Islet precursor cell (in vitro differentiated cells): ENCODE measurements at regions not wholly inside any gene's neighbourhood (a gene's known extent, or its start where the extent isn't known, plus 50 kb on each side); places are given as distances from the start of the nearest gene placed in this dataset.
A peak's percentile ranks its signal among the peaks of the same experiment; 100 is the strongest.
"Not testable (repeated sequence)": the region's sequence is repeated elsewhere in the genome, so short reads cannot be mapped to it uniquely, and the experiment has no call there.

Experiments
- DNase-seq: peaks from one replicate; pipeline ENCODE4 v3.0.0-alpha.2; 2018

- no peak for DNase-seq
Measured at GRCh38 chr5:118466418-118466817, 521.9 kb downstream of the DTWD2 start.

DNA sequence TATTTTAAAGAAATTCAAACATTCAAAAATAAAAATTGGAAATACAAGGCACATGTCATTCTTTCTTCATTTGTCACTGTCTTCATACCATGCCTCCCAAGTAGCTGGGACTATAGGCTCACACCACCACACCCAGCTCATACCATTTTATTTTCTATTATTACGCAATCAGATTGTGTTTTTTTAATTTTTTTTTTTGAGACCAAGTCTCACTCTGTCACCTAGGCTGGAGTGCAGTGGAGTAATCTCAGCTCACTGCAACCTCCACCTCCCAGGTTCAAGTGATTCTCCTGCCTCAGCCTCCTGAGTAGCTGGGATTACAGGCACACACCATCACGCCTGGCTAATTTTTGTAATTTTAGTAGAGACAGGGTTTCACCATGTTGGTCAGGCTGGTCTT, 526.1 kb downstream of the DTWD2 start:
- not testable (repeated sequence) for DNase-seq

DNA sequence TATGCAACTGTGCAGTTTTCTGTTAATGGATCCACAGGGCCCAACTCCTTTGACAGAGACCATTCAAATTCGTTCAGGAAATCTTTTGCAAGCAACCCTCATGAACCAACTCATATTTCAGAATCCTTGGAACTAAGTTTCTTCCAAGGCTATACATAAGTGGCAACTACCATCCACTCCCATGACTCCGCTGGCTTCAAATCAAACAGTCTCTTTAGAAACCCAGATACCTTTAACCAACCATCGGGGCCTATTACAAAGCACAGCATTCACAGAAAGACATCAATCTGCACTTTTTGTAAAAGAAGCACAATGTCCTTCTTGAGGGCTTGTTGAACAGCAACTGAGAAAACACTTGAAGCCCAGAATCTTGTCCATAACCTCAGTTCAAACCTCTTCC, 526.9 kb downstream of the DTWD2 start:
- DNase-seq, result no peak

DNA sequence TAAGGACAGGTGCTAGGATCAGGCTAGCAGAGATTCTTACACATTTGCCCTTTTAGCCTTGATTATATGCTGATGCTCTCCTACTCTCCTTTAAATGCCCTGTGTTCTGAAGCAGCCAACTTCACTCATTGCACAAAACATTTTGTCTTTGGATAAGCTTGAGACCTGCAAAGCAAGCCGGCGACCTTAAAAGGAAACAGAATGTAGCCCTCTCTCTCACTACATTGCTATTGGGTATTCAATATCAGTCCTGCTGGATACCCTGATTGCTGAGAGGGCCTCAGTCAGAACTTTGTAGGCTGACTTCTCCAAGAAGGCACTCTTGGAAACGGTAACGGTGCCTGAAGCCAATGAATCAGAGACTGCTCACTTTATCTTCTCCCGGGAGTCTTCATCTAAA, 528.9 kb downstream of the DTWD2 start:
- DNase-seq, result no peak

DNA sequence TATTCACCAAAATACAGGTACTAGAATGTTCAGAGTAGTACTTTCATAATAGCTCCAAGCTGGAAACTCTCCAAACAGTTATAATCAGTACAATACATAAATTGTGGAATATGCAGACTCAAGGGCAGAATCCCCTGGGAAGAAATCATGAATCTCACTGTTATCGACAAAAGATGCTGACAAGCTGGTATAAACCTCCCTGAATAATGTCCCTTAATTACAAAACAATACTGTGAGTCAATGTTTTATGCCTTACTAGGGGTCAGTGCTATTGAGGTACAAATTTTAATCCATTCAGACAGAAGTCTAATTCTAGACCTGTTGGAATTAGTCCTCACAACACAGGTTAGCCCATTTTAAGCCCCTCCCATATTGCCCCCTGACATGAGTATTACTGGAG, 532.3 kb downstream of the DTWD2 start:
- DNase-seq, result no peak

DNA sequence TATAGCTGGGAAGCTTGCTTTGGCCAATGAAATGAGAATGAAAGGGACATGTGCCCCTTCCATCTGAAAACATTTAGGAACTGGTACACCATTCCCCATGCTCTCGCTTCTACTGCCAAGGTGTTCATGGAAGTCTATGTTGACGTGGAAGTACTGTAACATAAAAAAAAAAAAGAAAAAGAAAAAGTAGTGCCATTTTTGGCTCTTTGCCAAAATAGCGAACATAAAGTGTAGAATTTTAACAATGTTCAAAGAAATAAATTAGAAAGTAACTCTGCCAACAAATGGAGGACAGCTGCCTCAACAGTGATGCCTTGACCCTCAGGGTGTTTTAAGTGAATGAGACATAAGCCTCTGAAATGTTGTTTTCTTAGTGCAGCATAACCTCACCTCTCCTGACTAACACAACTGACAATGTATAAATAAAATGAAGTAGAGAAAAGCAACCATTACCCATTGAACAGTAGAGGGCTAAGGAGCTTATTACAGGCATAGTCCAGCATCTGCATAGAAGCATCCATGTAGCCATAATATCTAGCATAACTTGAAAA, 536.6 kb downstream of the DTWD2 start:
- no peak for DNase-seq

DNA sequence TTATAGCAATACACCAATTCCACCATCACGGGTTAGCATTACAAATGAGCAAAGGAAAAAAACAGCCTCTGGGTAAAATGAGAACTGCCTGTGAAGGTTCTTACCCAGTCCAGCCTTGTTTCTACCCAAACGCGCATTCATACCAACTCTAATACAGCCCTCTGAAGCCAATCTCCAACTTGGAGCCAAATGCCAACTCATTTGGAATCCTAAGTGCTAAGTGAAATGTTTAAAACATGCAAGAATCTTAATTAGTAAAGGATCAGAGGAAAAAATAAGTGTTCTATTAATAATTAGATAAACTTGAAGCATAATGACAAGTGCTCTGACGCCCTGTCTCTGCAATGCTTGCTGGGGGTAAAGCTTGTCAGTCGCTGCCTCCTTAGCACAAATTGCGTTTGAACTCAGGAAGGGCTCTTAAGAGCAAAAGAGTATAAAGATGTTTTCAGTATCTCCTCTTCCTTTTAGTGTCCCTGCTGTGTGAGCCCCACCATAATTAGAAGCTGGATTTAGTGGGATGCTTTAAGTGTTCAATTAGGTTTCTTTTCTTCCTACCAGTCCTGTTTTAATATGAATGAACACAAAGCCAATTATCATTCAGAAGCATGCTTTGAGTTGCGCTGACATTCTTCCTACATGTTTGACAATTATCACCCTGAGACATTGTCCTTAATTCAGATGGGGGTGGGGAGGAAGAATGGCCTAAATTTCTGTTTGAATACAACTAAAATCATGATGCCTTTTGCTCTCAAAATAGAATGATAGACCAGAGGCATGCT, 537.6 kb downstream of the DTWD2 start:
- DNase-seq, result no peak

GRCh38 chr5:118447350-118447749, 541.0 kb downstream of the DTWD2 start:
- DNase-seq, result no peak

DNA sequence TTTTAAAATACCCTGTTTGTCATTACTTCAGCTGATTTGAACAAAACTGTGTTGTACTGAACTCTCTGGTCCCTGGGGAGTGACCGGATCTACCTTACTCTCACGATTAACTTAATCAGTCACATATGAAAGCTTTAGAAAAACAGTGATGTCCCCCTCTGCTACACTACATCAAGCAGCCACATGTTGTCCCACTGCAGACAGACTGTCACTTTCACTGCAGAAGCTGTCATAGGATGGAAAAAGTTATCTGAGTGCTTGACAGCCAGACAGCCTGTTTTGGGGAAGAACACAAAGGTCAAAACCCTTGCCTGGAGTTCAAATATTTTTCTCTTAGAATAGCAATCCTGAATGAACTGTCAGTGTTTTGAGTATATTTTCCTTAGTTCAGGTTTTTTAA, 546.4 kb downstream of the DTWD2 start:
- no peak for DNase-seq

- DNase-seq, result no peak
Measured at GRCh38 chr5:118441034-118441433, 547.3 kb downstream of the DTWD2 start.

DNA sequence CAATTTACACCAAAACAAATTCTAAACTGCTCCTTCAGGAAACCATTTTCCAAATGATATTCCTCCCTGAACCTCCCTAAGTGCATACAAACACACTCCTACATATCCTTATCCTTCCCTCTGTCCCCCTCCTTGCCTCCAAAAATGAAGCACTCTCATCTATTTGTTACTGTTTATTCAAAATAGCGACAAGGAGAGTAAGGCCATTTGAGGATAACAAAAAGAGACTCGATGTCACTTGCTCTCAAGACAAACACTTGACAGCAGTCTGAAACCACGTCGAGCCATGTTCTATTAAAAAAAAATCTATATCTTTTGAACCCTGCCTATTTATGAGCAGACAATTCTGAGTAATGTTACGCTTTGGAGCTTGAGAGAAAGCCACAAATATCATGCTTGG, 547.9 kb downstream of the DTWD2 start:
- no peak for DNase-seq

GRCh38 chr5:118439831-118440230, 548.5 kb downstream of the DTWD2 start:
- DNase-seq, result no peak

- DNase-seq, result no peak
Measured at GRCh38 chr5:118435131-118435530, 553.2 kb downstream of the DTWD2 start.

DNA sequence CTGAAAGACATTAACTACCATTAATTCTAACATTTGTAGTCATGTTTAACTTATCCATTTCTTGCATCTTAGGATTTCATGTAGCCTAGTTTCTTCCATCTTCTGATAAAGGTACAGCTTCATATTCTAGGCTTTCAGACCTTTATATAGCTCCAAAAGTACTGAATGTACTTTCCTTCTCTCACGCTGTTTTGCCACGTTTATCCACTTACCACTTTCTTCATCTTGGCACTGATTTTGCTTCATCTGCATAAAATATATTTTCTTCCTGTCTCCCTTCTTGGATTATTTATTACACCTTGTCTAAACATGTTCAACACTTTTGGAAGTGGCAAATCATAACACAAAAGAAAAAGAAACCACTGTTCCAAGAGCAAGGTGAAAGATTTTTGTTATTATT, 553.8 kb downstream of the DTWD2 start:
- no peak for DNase-seq

- no peak for DNase-seq
Measured at GRCh38 chr5:118430076-118430475, 558.3 kb downstream of the DTWD2 start.

GRCh38 chr5:118407958-118408357, 580.4 kb downstream of the DTWD2 start:
- DNase-seq, result no peak

DNA sequence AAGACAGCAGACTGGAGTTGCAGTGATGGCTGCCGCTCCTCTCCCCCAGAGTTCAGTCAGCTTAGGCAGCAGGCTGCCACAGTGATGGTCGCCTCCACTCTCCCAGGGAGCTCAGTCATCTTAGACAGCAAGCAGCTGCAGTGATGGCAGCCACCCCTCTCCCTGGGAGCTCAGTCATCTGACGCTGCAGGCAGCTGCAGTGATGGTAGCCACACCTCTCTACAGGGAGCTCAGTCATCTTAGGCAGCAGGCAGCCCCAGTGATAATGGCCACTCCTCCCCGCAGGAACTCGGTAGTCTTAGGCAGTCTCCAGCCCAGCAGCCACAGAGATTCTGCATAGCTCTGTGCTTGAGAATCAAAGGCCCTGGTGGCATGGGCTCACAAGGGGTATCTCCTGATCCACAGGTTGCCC, 582.7 kb downstream of the DTWD2 start:
- peak; percentile 67 for DNase-seq

- DNase-seq, result no peak
Measured at GRCh38 chr5:118397236-118397635, 591.1 kb downstream of the DTWD2 start.

DNA sequence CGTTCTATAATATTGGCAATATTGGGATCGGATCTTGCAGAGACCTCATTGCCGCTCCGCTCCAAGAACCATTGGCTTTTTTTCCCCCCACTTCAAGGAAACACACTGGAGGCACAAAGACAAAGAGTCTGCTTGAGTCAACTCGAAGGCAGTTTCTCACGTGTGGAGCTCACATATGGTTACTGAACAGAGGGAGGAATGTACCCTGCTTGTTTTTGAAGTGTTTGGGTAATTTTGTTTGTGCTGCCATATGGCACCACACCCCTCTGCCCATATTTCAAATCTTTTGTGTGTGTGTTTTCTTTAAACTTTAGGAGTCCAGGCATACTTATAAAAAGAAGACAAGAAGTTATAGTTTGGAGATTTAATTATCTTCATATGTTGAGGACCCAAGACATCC, 595.9 kb downstream of the DTWD2 start:
- DNase-seq, result no peak

DNA sequence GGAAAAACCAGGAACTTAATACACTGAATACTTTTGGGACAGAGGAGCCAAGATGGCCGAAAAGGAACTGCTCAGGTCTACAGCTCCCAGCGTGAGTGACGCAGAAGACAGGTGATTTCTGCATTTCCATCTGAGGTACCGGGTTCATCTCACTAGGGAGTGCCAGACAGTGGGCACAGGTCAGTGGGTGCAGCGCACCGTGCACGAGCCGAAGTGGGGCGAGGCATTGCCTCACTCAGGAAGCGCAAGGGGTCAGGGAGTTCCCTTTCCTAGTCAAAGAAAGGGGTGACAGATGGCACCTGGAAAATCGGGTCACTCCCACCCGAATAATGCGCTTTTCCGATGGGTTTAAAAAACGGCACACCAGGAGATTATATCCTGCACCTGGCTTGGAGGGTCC, 605.4 kb downstream of the DTWD2 start:
- DNase-seq, result not testable (repeated sequence)

DNA sequence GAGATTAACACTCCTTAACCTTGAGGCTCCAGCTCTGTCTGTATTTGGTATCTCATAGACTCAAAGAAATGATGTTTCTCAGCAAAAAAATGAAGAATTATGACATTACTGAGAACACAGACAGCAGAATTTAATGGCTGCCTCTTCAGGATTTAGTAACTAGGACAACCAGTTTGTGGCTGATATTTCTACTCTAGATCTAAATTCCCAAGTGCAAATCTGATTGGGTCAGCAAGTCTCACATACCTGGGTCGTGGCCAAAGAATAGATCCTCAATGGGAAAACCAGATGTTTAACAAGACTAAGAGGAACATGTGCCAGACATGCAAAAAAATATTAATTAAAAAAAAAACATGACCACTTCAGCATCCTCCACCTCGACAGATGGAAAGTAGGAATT, 608.9 kb downstream of the DTWD2 start:
- DNase-seq, result no peak

DNA sequence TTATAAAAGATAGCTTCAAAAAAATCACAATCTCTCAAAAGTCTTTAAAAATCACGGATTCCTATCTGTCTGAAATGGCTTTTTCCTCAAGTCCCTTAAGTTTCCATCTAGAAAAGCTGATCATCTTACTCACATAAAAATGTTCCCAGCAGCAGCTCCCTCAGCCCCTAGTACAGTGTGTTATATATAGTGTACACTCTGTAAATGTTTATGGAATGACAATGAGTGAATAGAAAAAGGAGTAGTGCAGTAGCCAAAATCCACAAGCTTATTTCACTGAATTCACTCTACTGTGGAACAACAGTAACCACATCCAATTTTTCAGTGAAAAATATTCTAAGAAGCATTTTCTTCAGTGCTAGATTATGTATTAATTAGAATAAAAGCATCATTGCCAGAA, 609.4 kb downstream of the DTWD2 start:
- no peak for DNase-seq

DNA sequence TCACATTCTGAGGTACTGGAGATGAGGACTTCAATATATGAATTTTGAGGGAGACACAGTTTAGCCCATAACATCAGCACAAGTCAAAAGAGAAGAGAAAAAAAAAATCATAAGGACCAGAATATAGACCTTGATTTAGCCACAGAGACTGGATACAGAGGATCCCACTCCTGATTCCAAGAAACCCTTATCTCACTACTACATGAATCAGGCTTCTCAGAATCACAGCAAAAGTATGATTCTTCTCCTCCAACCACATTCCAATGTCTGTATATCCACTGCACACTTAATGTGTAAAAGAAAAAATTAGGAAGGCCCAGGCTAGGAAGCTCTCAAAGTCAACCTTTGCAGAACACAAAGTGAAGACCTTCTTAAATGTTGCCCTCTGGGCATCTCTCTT, 610.9 kb downstream of the DTWD2 start:
- no peak for DNase-seq

- no peak for DNase-seq
Measured at GRCh38 chr5:118371973-118372831, 616.1 kb downstream of the DTWD2 start.
